MM.1S (cell line): ENCODE measurements at regions not wholly inside any gene's neighbourhood (a gene's known extent, or its start where the extent isn't known, plus 50 kb on each side); places are given as distances from the start of the nearest gene placed in this dataset.

Source experiments
- DNase-seq: peaks from one replicate; pipeline ENCODE4 v3.0.0-alpha.2; 2015
- H2AFZ ChIP-seq: fragments of 300-600 bp; sonication (generic); 2 replicates; pipeline ENCODE4 v1.6.0; 2016; ENCODE audit warnings: antibody characterized with exemption, low read length
- H3F3A ChIP-seq: fragments of 300-600 bp; sonication (generic); 2 replicates; pipeline ENCODE4 v1.6.1; 2016; ENCODE audit warnings: mild to moderate bottlenecking, antibody characterized with exemption, low read length, moderate library complexity, mixed read lengths; ENCODE audit not compliant: insufficient read depth
- H3K27ac ChIP-seq: fragments of 300-600 bp; sonication (generic); 2 replicates; pipeline ENCODE4 v1.5.1; 2016; ENCODE audit warnings: mild to moderate bottlenecking, low read length
- H3K27me3 ChIP-seq: fragments of 300-600 bp; sonication (generic); replicated peaks from 2 replicates; pipeline ENCODE4 v1.6.0; 2016; ENCODE audit warnings: low read length; ENCODE audit not compliant: insufficient read depth
- H3K36me3 ChIP-seq: fragments of 300-600 bp; sonication (generic); replicated peaks from 2 replicates; pipeline ENCODE4 v1.6.1; 2016; ENCODE audit warnings: mild to moderate bottlenecking, low read length, mixed read lengths; ENCODE audit not compliant: insufficient read depth
- H3K4me1 ChIP-seq: fragments of 300-600 bp; sonication (generic); 2 replicates; pipeline ENCODE4 v1.6.1; 2016; ENCODE audit warnings: low read length, mixed read lengths
- H3K4me2 ChIP-seq: fragments of 300-600 bp; sonication (generic); 2 replicates; pipeline ENCODE4 v1.6.0; 2016; ENCODE audit warnings: low read depth, low read length
- H3K4me3 ChIP-seq: fragments of 300-600 bp; sonication (generic); 2 replicates; pipeline ENCODE4 v1.5.1; 2016; ENCODE audit warnings: low read length, mixed read lengths
- H3K79me2 ChIP-seq: fragments of 300-600 bp; sonication (generic); 2 replicates; pipeline ENCODE4 v1.6.1; 2016; ENCODE audit warnings: mixed run types, low read length, mixed read lengths
- H3K9ac ChIP-seq: fragments of 300-600 bp; sonication (generic); 2 replicates; pipeline ENCODE4 v1.6.1; 2016; ENCODE audit warnings: low read length, mixed read lengths
- H3K9me2 ChIP-seq: fragments of 300-600 bp; sonication (generic); replicated peaks from 2 replicates; pipeline ENCODE4 v1.6.1; 2016; ENCODE audit warnings: mild to moderate bottlenecking, low read length, mixed read lengths; ENCODE audit not compliant: insufficient read depth
- H3K9me3 ChIP-seq: fragments of 300-600 bp; sonication (generic); replicated peaks from 2 replicates; pipeline ENCODE4 v1.6.1; 2016; ENCODE audit warnings: mild to moderate bottlenecking, low read length, mixed read lengths; ENCODE audit not compliant: insufficient read depth
- H4K20me1 ChIP-seq: fragments of 300-600 bp; sonication (generic); 2 replicates; pipeline ENCODE4 v1.6.1; 2016; ENCODE audit warnings: mild to moderate bottlenecking, low read length, moderate library complexity, mixed read lengths; ENCODE audit not compliant: insufficient read depth
- CTCF ChIP-seq: fragments of 300-600 bp; sonication (generic); IDR thresholded peaks from 2 replicates; pipeline ENCODE4 v1.5.1; 2016; ENCODE audit warnings: antibody characterized with exemption, low read length, mixed read lengths
- EZH2 ChIP-seq: fragments of 300-600 bp; sonication (generic); optimal IDR thresholded peaks from 2 replicates; pipeline ENCODE3; 2017; ENCODE audit warnings: low read depth, mild to moderate bottlenecking, antibody characterized with exemption, low read length, mixed read lengths
- EZH2phosphoT487 ChIP-seq: fragments of 300-600 bp; sonication (generic); IDR thresholded peaks from 2 replicates; pipeline ENCODE4 v1.6.1; 2018; ENCODE audit warnings: antibody characterized with exemption, low read length

GRCh38 chr12:127014079-127014478 lies 1252.9 kb upstream of the TMEM132C start:
- Histone ChIP-seq H3K4me3 (no peak overlapping the region), H3K9me2 (no peaks in the 10 kb centered on the region), H3K4me1 (no peaks in the 10 kb centered on the region), H3K4me2 (no peak overlapping the region), H3K9ac (no peak overlapping the region), H4K20me1 (no peaks in the 10 kb centered on the region), H2AFZ (no peak overlapping the region), H3K36me3 (no peaks in the 10 kb centered on the region), H3K9me3 (no peaks in the 10 kb centered on the region), H3K79me2 (no peaks in the 10 kb centered on the region), H3K27ac (no peak overlapping the region), H3K27me3 (no peaks in the 10 kb centered on the region), H3F3A (no peaks in the 10 kb centered on the region)
- DNase-seq = no peak
- TF ChIP-seq CTCF = no peak
- TF ChIP-seq EZH2 = no peak
- no peak for TF ChIP-seq EZH2phosphoT487

GRCh38 chr12:127024791-127025190 lies 1242.2 kb upstream of the TMEM132C start:
- no peaks in the 10 kb centered on the region for H4K20me1 ChIP-seq
- no peaks in the 10 kb centered on the region for H3K9me3 ChIP-seq
- H3K27ac ChIP-seq = no peak overlapping the region
- H3K27me3 ChIP-seq = no peaks in the 10 kb centered on the region
- no peak for DNase-seq
- no peaks in the 10 kb centered on the region for H3K9me2 ChIP-seq
- no peak overlapping the region for H3K9ac ChIP-seq
- H3K4me1 ChIP-seq = no peaks in the 10 kb centered on the region
- no peak overlapping the region for H3K4me3 ChIP-seq
- H3K36me3 ChIP-seq = no peaks in the 10 kb centered on the region
- no peak overlapping the region for H3K4me2 ChIP-seq
- no peaks in the 10 kb centered on the region for H3K79me2 ChIP-seq
- H3F3A ChIP-seq = no peaks in the 10 kb centered on the region
- no peak overlapping the region for H2AFZ ChIP-seq
- TF ChIP-seq EZH2 = no peak
- TF ChIP-seq CTCF = no peak
- TF ChIP-seq EZH2phosphoT487 = no peak

GRCh38 chr12:127025545-127025944 lies 1241.4 kb upstream of the TMEM132C start:
- Histone ChIP-seq H2AFZ (no peak overlapping the region), H3K36me3 (no peaks in the 10 kb centered on the region), H3K9me2 (no peaks in the 10 kb centered on the region), H4K20me1 (no peaks in the 10 kb centered on the region), H3K4me1 (no peaks in the 10 kb centered on the region), H3F3A (no peaks in the 10 kb centered on the region), H3K9ac (no peak overlapping the region), H3K4me3 (no peak overlapping the region), H3K79me2 (no peaks in the 10 kb centered on the region), H3K27me3 (no peaks in the 10 kb centered on the region), H3K27ac (no peak overlapping the region), H3K4me2 (no peak overlapping the region), H3K9me3 (no peaks in the 10 kb centered on the region)
- no peak for DNase-seq
- TF ChIP-seq EZH2phosphoT487 (no peak), EZH2 (no peak), CTCF (no peak; the same call in 1 of the 2 replicates)
